ENCODE measurements at regions not wholly inside any gene's neighbourhood (a gene's known extent, or its start where the extent isn't known, plus 50 kb on each side); places are given as distances from the start of the nearest gene placed in this dataset.
"Not testable (repeated sequence)": the region's sequence is repeated elsewhere in the genome, so short reads cannot be mapped to it uniquely, and the experiment has no call there.

DNA sequence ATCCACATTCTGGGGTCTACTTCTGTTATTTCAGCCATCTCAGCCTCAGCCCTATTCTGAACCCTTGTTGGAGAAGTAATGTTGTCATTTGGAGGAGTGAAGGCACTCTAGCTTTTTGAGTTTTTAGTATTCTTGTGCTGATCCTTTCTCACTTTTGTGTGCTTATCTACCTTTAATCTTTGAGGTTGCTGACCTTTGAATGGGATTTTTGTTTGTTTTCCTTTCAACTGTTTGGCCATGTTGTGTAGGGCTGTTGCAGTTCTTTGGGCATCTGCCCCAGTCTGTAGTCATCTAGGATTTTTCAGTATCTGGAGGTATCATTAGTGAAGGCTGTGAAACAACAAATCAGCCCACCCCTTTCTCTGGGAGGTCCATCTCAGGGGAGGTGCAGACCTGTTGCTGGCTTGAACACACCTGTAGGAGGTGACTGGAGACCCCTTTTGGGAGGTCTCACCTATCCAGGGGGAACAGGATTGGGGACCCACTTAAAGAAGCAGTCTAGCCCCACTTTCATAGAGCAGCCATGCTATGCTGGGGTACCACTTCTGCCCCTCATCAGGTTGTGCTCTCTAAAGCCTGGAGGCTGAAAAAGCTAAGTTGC lies 1391.4 kb downstream of the UQCRFS1 start:
- H4K20me1 ChIP-seq (ENCODE audit: insufficient read depth, low read length, poor library complexity, severe bottlenecking), result no peaks in the 10 kb centered on the region
- no peaks in the 10 kb centered on the region for H3K9me2 ChIP-seq (replicated peaks; ENCODE audit: low read depth, low read length)
- H3K27me3 ChIP-seq (ENCODE audit: insufficient read depth, low read length, poor library complexity, severe bottlenecking), result no peaks in the 10 kb centered on the region
- no peaks in the 10 kb centered on the region for H3K79me2 ChIP-seq (ENCODE audit: insufficient read depth, low read length)
- H2AFZ ChIP-seq (ENCODE audit: low read length), result no peak overlapping the region
- no peaks in the 10 kb centered on the region for H3K36me3 ChIP-seq (ENCODE audit: insufficient read depth, low read length)
- H3K9ac ChIP-seq (ENCODE audit: low read depth, low read length, poor library complexity, severe bottlenecking), result no peak overlapping the region
- TF ChIP-seq EZH2phosphoT487 (IDR thresholded peaks at IDR 0.05; ENCODE audit: borderline replicate concordance), result no peak
- TF ChIP-seq, protein P1, sequence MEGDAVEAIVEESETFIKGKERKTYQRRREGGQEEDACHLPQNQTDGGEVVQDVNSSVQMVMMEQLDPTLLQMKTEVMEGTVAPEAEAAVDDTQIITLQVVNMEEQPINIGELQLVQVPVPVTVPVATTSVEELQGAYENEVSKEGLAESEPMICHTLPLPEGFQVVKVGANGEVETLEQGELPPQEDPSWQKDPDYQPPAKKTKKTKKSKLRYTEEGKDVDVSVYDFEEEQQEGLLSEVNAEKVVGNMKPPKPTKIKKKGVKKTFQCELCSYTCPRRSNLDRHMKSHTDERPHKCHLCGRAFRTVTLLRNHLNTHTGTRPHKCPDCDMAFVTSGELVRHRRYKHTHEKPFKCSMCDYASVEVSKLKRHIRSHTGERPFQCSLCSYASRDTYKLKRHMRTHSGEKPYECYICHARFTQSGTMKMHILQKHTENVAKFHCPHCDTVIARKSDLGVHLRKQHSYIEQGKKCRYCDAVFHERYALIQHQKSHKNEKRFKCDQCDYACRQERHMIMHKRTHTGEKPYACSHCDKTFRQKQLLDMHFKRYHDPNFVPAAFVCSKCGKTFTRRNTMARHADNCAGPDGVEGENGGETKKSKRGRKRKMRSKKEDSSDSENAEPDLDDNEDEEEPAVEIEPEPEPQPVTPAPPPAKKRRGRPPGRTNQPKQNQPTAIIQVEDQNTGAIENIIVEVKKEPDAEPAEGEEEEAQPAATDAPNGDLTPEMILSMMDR (conservative IDR thresholded peaks at IDR 0.05; ENCODE audit: low read length), result no peak
- H3F3A ChIP-seq (ENCODE audit: low read depth), result no peaks in the 10 kb centered on the region
- H3K4me3 ChIP-seq (ENCODE audit: low read length, poor library complexity, severe bottlenecking), result no peak overlapping the region
- H3K4me1 ChIP-seq (ENCODE audit: insufficient read depth, low read length, poor library complexity, severe bottlenecking), result no peaks in the 10 kb centered on the region
- H3K9me3 ChIP-seq (ENCODE audit: insufficient read depth, low read depth, low read length), result no peaks in the 10 kb centered on the region
- H3K4me2 ChIP-seq (ENCODE audit: low read depth, low read length, poor library complexity, severe bottlenecking), result no peak overlapping the region

DNA sequence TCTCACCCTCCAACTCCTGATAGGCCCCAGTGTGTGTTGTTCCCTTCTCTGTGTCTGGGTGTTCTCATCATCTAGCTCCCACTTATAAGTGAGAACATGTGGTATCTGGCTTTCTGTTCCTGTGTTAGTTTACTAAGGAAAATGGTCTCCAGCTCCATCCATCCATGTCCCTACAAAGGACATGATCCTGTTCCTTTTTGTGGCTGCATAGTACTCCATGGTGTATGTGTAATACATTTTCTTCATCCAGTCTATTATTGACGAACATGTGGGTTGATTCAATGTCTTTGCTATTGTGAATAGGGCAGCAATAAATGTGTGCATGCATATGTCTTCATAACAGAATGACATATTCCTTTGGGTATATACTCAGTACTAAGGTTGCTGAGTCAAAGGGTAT lies 1397.0 kb downstream of the UQCRFS1 start:
- Histone ChIP-seq H3K9me3 (ENCODE audit: insufficient read depth, low read depth, low read length) (no peaks in the 10 kb centered on the region), H3K4me3 (ENCODE audit: low read length, poor library complexity, severe bottlenecking) (no peak overlapping the region), H2AFZ (ENCODE audit: low read length) (no peak overlapping the region), H3K9ac (ENCODE audit: low read depth, low read length, poor library complexity, severe bottlenecking) (no peak overlapping the region), H3F3A (ENCODE audit: low read depth) (no peaks in the 10 kb centered on the region), H3K79me2 (ENCODE audit: insufficient read depth, low read length) (no peaks in the 10 kb centered on the region), H3K9me2 (replicated peaks; ENCODE audit: low read depth, low read length) (no peaks in the 10 kb centered on the region), H3K4me1 (ENCODE audit: insufficient read depth, low read length, poor library complexity, severe bottlenecking) (no peaks in the 10 kb centered on the region), H3K27me3 (ENCODE audit: insufficient read depth, low read length, poor library complexity, severe bottlenecking) (no peaks in the 10 kb centered on the region), H3K36me3 (ENCODE audit: insufficient read depth, low read length) (no peaks in the 10 kb centered on the region), H4K20me1 (ENCODE audit: insufficient read depth, low read length, poor library complexity, severe bottlenecking) (no peaks in the 10 kb centered on the region), H3K4me2 (ENCODE audit: low read depth, low read length, poor library complexity, severe bottlenecking) (no peak overlapping the region)
- TF ChIP-seq, protein P1 (conservative IDR thresholded peaks at IDR 0.05; ENCODE audit: low read length), result no peak
- no peak for TF ChIP-seq EZH2phosphoT487 (IDR thresholded peaks at IDR 0.05; ENCODE audit: borderline replicate concordance)

DNA sequence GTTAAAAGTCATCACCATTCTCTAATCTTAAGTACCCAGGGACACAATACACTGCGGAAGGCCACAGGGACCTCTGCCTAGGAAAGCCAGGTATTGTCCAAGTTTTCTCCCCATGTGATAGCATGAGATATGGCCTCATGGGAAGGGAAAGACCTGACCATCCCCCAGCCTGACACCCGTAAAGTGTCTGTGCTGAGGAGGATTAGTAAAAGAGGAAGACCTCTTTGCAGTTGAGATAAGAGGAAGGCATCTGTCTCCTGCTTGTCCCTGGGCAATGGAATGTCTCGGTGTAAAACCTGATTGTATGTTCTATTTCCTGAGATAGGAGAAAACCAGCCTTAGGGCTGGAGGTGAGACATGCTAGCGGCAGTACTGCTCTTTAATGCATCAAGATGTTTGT lies 1398.1 kb downstream of the UQCRFS1 start:
- not testable (repeated sequence) for H3K4me2 ChIP-seq (ENCODE audit: low read depth, low read length, poor library complexity, severe bottlenecking); H3K9me3 ChIP-seq (ENCODE audit: insufficient read depth, low read depth, low read length); H3K4me3 ChIP-seq (ENCODE audit: low read length, poor library complexity, severe bottlenecking)

DNA sequence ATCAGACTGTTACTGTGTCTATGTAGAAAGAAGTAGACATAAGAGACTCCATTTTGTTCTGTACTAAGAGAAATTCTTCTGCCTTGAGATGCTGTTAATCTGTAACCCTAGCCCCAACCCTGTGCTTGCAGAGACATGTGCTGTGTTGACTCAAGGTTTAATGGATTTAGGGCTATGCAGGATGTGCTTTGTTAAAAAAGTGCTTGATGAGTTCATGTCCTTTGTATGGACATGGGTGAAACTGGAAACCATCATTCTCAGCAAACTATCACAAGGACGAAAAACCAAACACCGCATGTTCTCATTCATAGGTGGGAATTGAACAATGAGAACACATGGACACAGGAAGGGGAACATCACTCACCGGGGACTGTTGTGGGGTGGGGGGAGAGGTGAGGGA lies 1398.7 kb downstream of the UQCRFS1 start:
- H4K20me1 ChIP-seq (ENCODE audit: insufficient read depth, low read length, poor library complexity, severe bottlenecking); H3K79me2 ChIP-seq (ENCODE audit: insufficient read depth, low read length); H3K4me2 ChIP-seq (ENCODE audit: low read depth, low read length, poor library complexity, severe bottlenecking); H3K27me3 ChIP-seq (ENCODE audit: insufficient read depth, low read length, poor library complexity, severe bottlenecking); H3K4me3 ChIP-seq (ENCODE audit: low read length, poor library complexity, severe bottlenecking); H2AFZ ChIP-seq (ENCODE audit: low read length); H3K9me3 ChIP-seq (ENCODE audit: insufficient read depth, low read depth, low read length); H3F3A ChIP-seq (ENCODE audit: low read depth); H3K9ac ChIP-seq (ENCODE audit: low read depth, low read length, poor library complexity, severe bottlenecking); H3K36me3 ChIP-seq (ENCODE audit: insufficient read depth, low read length); H3K4me1 ChIP-seq (ENCODE audit: insufficient read depth, low read length, poor library complexity, severe bottlenecking); H3K9me2 ChIP-seq (replicated peaks; ENCODE audit: low read depth, low read length): not testable (repeated sequence)

More for the DNA sequence above, 1398.1 kb downstream of the UQCRFS1 start:
- H4K20me1 ChIP-seq (ENCODE audit: insufficient read depth, low read length, poor library complexity, severe bottlenecking); H3K36me3 ChIP-seq (ENCODE audit: insufficient read depth, low read length); H3K9me2 ChIP-seq (replicated peaks; ENCODE audit: low read depth, low read length); H3K9ac ChIP-seq (ENCODE audit: low read depth, low read length, poor library complexity, severe bottlenecking); H3K4me1 ChIP-seq (ENCODE audit: insufficient read depth, low read length, poor library complexity, severe bottlenecking); H2AFZ ChIP-seq (ENCODE audit: low read length); H3K79me2 ChIP-seq (ENCODE audit: insufficient read depth, low read length); H3K27me3 ChIP-seq (ENCODE audit: insufficient read depth, low read length, poor library complexity, severe bottlenecking); H3F3A ChIP-seq (ENCODE audit: low read depth): not testable (repeated sequence)

Measured in Loucy (cell line).